ENCODE measurements at regions not wholly inside any gene's neighbourhood (a gene's known extent, or its start where the extent isn't known, plus 50 kb on each side); places are given as distances from the start of the nearest gene placed in this dataset.

DNA sequence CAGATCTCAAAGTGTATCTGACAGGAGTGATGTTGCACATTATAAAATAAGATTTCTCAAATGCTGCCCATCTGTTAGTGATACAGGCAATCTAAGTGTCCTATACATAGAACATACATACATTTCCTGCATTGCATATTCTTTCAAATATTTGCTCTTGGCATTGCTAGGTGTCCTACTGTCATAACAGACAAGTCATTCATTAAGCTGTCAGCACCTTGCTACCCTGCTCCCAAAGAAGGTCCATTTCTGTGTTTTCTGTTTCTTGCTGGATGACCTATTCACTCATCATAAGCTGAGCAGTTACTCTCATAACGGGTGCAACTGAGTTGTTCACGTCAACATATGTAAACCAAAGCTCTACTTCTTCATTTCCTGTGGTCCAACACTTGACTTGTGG lies 719.0 kb downstream of the KCNJ2 start:
- Histone ChIP-seq H3K18ac (ENCODE audit: extremely low read depth, low read length) (no peak overlapping the region), H3K27me3 (replicated peaks in 1 of 4; ENCODE audit: control insufficient read depth in 3 of 4, extremely low read depth in 1 of 4, insufficient read depth in 3 of 4, low read length in 3 of 4) (no peaks in the 10 kb centered on the region), H3K4me1 (replicated peaks in 1 of 4; ENCODE audit: control insufficient read depth in 3 of 4, insufficient read depth in 4 of 4, low read length in 3 of 4) (no peaks in the 10 kb centered on the region), H3K4me3 (ENCODE audit: extremely low read depth in 1 of 4, insufficient read depth in 2 of 4, low read depth in 3 of 4, low read length in 4 of 4) (no peak overlapping the region), H3K4ac (replicated peaks; ENCODE audit: insufficient read length, low read depth, low read length) (no peak overlapping the region), H4K5ac (ENCODE audit: insufficient read length, low read depth, low read length) (no peak overlapping the region), H2BK20ac (ENCODE audit: low read length) (no peak overlapping the region), H4K8ac (ENCODE audit: extremely low read depth, insufficient read depth, low read length) (no peak overlapping the region), H2BK15ac (ENCODE audit: low read length) (no peak overlapping the region), H3K23me2 (ENCODE audit: low read depth, low read length) (no peaks in the 10 kb centered on the region), H3K4me2 (ENCODE audit: insufficient read depth in 1 of 2, low read depth in 2 of 2, low read length in 2 of 2) (no peak overlapping the region), H3K9ac (replicated peaks in 1 of 4; ENCODE audit: extremely low read depth in 1 of 4, low read depth in 3 of 4, low read length in 3 of 4) (no peak overlapping the region), H4K91ac (replicated peaks; ENCODE audit: insufficient read length, low read length) (no peak overlapping the region), H3K36me3 (ENCODE audit: control insufficient read depth in 2 of 4, insufficient read depth in 4 of 4, low read length in 3 of 4) (no peaks in the 10 kb centered on the region), H3K14ac (ENCODE audit: insufficient read length) (no peak overlapping the region), H3K27ac (ENCODE audit: low read depth, low read length) (no peak overlapping the region), H3K9me3 (ENCODE audit: insufficient read depth in 2 of 2, low read depth in 1 of 2, low read length in 1 of 2) (0 out of 4 replicates have a peak, but pooled peaks cover 0 to 5% of the 10 kb centered on the region in 2 experiments), H4K20me1 (replicated peaks in 1 of 2; ENCODE audit: control insufficient read depth in 1 of 2, insufficient read depth in 2 of 2, low read length in 2 of 2) (no peaks in the 10 kb centered on the region), H3K56ac (replicated peaks; ENCODE audit: insufficient read length, low read depth, low read length) (no peak overlapping the region), H3K79me1 (ENCODE audit: low read depth, low read length) (no peaks in the 10 kb centered on the region), H3K23ac (ENCODE audit: insufficient read length) (no peak overlapping the region), H2BK5ac (ENCODE audit: low read depth, low read length) (no peak overlapping the region), H3K79me2 (ENCODE audit: control insufficient read depth in 1 of 2, insufficient read depth in 2 of 2, low read length in 2 of 2) (no peaks in the 10 kb centered on the region), H2AFZ (ENCODE audit: low read length) (no peak overlapping the region), H2AK5ac (ENCODE audit: low read depth, low read length) (no peak overlapping the region), H2BK12ac (ENCODE audit: low read depth, low read length) (no peak overlapping the region), H2BK120ac (replicated peaks; ENCODE audit: low read depth, low read length) (no peak overlapping the region)
- no peak for FAIRE-seq
- ChIA-PET POLR2A (ENCODE audit: partially characterized antibody) (no interaction called here), CTCF (ENCODE audit: partially characterized antibody) (no interaction called here)
- no peak for DNase-seq (ENCODE audit: low read depth in 1 of 2, low spot score in 2 of 2)
- TF ChIP-seq SP4 (IDR thresholded peaks at IDR 0.05; ENCODE audit: low read length) (no peak), BRCA1 (IDR thresholded peaks at IDR 0.05; ENCODE audit: low read depth, low read length) (no peak), CTBP2 (IDR thresholded peaks at IDR 0.05; ENCODE audit: borderline replicate concordance, insufficient read depth, insufficient read length, low read length) (no peak), SIRT6 (IDR thresholded peaks at IDR 0.05; ENCODE audit: low read length) (no peak), ZNF274 (IDR thresholded peaks at IDR 0.05; ENCODE audit: borderline replicate concordance, extremely low read depth, low read length) (no peak), BACH1 (IDR thresholded peaks at IDR 0.05; ENCODE audit: low read length) (no peak)
- 83% methylated on average over 2 of the region's 2 CpGs; no CpG with 5 or more reads in 1 of the 2 experiments for WGBS, 2 experiments (ENCODE audit: extremely low coverage in 1 of 2, insufficient coverage in 1 of 2, insufficient read length in 1 of 2, insufficient replicate concordance in 2 of 2, low coverage in 1 of 2, low lambda C conversion rate in 2 of 2, missing lambda C conversion rate in 1 of 2)
